ENCODE measurements at regions not wholly inside any gene's neighbourhood (a gene's known extent, or its start where the extent isn't known, plus 50 kb on each side); places are given as distances from the start of the nearest gene placed in this dataset.

DNA sequence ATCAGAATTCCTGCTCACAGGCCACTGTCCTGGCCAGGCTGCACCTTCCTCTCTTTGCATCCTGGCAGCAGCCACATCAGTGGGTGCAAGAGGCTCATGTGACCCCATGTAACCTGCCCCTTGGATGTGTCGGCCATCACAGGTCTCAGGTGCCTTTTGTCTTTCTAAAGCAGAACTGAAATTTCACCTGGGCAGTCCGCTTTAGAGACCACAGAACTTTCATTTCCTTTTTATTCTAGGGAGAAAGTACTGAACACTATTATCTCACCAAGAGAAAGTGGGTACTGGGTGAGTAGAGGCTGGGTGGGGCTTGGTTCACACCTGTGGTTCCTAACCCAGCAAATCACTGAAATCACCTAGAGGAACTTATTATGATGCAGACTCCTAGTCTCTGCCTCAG lies 51.7 kb upstream of the NUP160 start:
- no peaks in the 10 kb centered on the region for H3K36me3 ChIP-seq
- DNase-seq: no peak
- WGBS, 2 donors: 77 to 84% methylated on average over 2 of the region's 2 CpGs
- H3K4me3 ChIP-seq: no peak overlapping the region
- TF ChIP-seq CTCF (IDR thresholded peaks at IDR 0.05) (no peak), POLR2A (IDR thresholded peaks at IDR 0.05) (no peak)
- intact Hi-C loops (cut with DNase I): no loop called here
- no peaks in the 10 kb centered on the region for H3K4me1 ChIP-seq
- H3K27me3 ChIP-seq: no peaks in the 10 kb centered on the region
- no peaks in the 10 kb centered on the region for H3K9me3 ChIP-seq
- H3K27ac ChIP-seq: no peak overlapping the region

Small RNA genes lying in the stretch of these regions (small RNA-seq; reads per million reads assigned to genes)
- gene AC023232.1: 0 reads per million in 4 donors

Measured in esophagus squamous epithelium (tissue), 5 donors.